ENCODE measurements at regions not wholly inside any gene's neighbourhood (a gene's known extent, or its start where the extent isn't known, plus 50 kb on each side); places are given as distances from the start of the nearest gene placed in this dataset.

DNA sequence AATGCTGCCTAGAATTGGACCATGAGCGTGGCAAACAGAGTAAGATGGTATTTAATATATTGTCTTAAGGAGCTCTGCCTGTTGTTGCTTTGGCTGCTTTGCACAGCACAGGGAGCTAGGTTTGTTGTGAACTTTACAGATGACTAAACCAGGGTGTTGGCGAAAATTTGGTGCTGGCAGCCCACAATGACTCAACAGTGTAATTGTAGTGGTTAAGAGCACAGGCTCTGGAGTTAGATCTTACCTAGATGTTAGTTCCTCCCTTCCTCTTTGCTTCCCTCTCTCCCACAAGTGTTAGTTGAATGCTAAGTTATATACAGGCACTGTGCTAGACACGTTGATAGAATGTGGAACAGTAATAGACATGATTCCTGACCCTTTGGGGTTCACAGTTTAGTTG, 128.9 kb upstream of the TRPC5 start:
- TF ChIP-seq, protein P1, sequence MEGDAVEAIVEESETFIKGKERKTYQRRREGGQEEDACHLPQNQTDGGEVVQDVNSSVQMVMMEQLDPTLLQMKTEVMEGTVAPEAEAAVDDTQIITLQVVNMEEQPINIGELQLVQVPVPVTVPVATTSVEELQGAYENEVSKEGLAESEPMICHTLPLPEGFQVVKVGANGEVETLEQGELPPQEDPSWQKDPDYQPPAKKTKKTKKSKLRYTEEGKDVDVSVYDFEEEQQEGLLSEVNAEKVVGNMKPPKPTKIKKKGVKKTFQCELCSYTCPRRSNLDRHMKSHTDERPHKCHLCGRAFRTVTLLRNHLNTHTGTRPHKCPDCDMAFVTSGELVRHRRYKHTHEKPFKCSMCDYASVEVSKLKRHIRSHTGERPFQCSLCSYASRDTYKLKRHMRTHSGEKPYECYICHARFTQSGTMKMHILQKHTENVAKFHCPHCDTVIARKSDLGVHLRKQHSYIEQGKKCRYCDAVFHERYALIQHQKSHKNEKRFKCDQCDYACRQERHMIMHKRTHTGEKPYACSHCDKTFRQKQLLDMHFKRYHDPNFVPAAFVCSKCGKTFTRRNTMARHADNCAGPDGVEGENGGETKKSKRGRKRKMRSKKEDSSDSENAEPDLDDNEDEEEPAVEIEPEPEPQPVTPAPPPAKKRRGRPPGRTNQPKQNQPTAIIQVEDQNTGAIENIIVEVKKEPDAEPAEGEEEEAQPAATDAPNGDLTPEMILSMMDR (IDR thresholded peaks at IDR 0.05; ENCODE audit: low read length): no peak
- no peak for TF ChIP-seq EZH2 (IDR thresholded peaks at IDR 0.05; ENCODE audit: borderline replicate concordance, low read length)

All from OCI-LY1 (cell line).